ENCODE measurements at regions not wholly inside any gene's neighbourhood (a gene's known extent, or its start where the extent isn't known, plus 50 kb on each side); places are given as distances from the start of the nearest gene placed in this dataset.
"Not testable (repeated sequence)": the region's sequence is repeated elsewhere in the genome, so short reads cannot be mapped to it uniquely, and the experiment has no call there.

GRCh38 chr2:149787206-149787605 lies 199.6 kb upstream of the MMADHC start:
- DNase-seq (ENCODE audit: missing footprints) (no peak), ATAC-seq (no peak)
- intact Hi-C loops (cut with DNase I), result no loop called here

- no peak for ATAC-seq
- DNase-seq (ENCODE audit: missing footprints), result no peak
- intact Hi-C loops (cut with DNase I), result no loop called here
Measured at GRCh38 chr2:149783284-149783683, 195.7 kb upstream of the MMADHC start.

- ATAC-seq, result no peak
- no peak for DNase-seq (ENCODE audit: missing footprints)
- intact Hi-C loops (cut with DNase I), result no loop called here
Measured at GRCh38 chr2:149782572-149782971, 195.0 kb upstream of the MMADHC start.

- ATAC-seq (no peak), DNase-seq (ENCODE audit: missing footprints) (no peak)
- intact Hi-C loops (cut with DNase I), result no loop called here
Measured at GRCh38 chr2:149781263-149781808, 193.8 kb upstream of the MMADHC start.

- no peak for ATAC-seq
- no peak for DNase-seq (ENCODE audit: missing footprints)
- intact Hi-C loops (cut with DNase I), result no loop called here
Measured at GRCh38 chr2:149773006-149773405, 185.4 kb upstream of the MMADHC start.

GRCh38 chr2:149768320-149768799 lies 180.8 kb upstream of the MMADHC start:
- ATAC-seq (no peak), DNase-seq (ENCODE audit: missing footprints) (no peak)
- intact Hi-C loops (cut with DNase I), result no loop called here

GRCh38 chr2:149767516-149767974 lies 180.0 kb upstream of the MMADHC start:
- DNase-seq (ENCODE audit: missing footprints), result no peak
- ATAC-seq, result no peak
- intact Hi-C loops (cut with DNase I), result no loop called here

- intact Hi-C loops (cut with DNase I), result no loop called here
- ATAC-seq (peak; percentile 71), DNase-seq (ENCODE audit: missing footprints) (no peak)
Measured at GRCh38 chr2:149766339-149766738, 178.8 kb upstream of the MMADHC start.

GRCh38 chr2:149765636-149766035 lies 178.1 kb upstream of the MMADHC start:
- DNase-seq (ENCODE audit: missing footprints) (no peak), ATAC-seq (no peak)
- intact Hi-C loops (cut with DNase I), result no loop called here

GRCh38 chr2:149765003-149765402 lies 177.4 kb upstream of the MMADHC start:
- intact Hi-C loops (cut with DNase I), result no loop called here
- no peak for DNase-seq (ENCODE audit: missing footprints)
- ATAC-seq, result no peak

- intact Hi-C loops (cut with DNase I), result no loop called here
- ATAC-seq (no peak), DNase-seq (ENCODE audit: missing footprints) (no peak)
Measured at GRCh38 chr2:149763358-149763757, 175.8 kb upstream of the MMADHC start.

- ATAC-seq (no peak), DNase-seq (ENCODE audit: missing footprints) (no peak)
- intact Hi-C loops (cut with DNase I), result no loop called here
Measured at GRCh38 chr2:149761611-149762010, 174.0 kb upstream of the MMADHC start.

GRCh38 chr2:149759382-149759781 lies 171.8 kb upstream of the MMADHC start:
- intact Hi-C loops (cut with DNase I); ATAC-seq; DNase-seq (ENCODE audit: missing footprints): not testable (repeated sequence)

- ATAC-seq; DNase-seq (ENCODE audit: missing footprints); intact Hi-C loops (cut with DNase I): not testable (repeated sequence)
Measured at GRCh38 chr2:149754722-149755121, 167.1 kb upstream of the MMADHC start.

GRCh38 chr2:149747456-149747855 lies 159.9 kb upstream of the MMADHC start:
- ATAC-seq (no peak), DNase-seq (ENCODE audit: missing footprints) (no peak)
- intact Hi-C loops (cut with DNase I), result no loop called here

GRCh38 chr2:149745396-149746230 lies 158.0 kb upstream of the MMADHC start:
- ATAC-seq (no peak), DNase-seq (ENCODE audit: missing footprints) (no peak)
- intact Hi-C loops (cut with DNase I), result no loop called here

- no peak for ATAC-seq
- intact Hi-C loops (cut with DNase I), result no loop called here
- DNase-seq (ENCODE audit: missing footprints), result no peak
Measured at GRCh38 chr2:149744865-149745264, 157.3 kb upstream of the MMADHC start.

- intact Hi-C loops (cut with DNase I), result no loop called here
- ATAC-seq (no peak), DNase-seq (ENCODE audit: missing footprints) (no peak)
Measured at GRCh38 chr2:149743842-149744448, 156.4 kb upstream of the MMADHC start.

- intact Hi-C loops (cut with DNase I), result no loop called here
- ATAC-seq, result no peak
- no peak for DNase-seq (ENCODE audit: missing footprints)
Measured at GRCh38 chr2:149741646-149742045, 154.1 kb upstream of the MMADHC start.

GRCh38 chr2:149740490-149740889 lies 152.9 kb upstream of the MMADHC start:
- ATAC-seq, result no peak
- intact Hi-C loops (cut with DNase I), result no loop called here
- DNase-seq (ENCODE audit: missing footprints), result no peak

Data from Right ventricle myocardium inferior (tissue), 1 donor.